ENCODE measurements at regions not wholly inside any gene's neighbourhood (a gene's known extent, or its start where the extent isn't known, plus 50 kb on each side); places are given as distances from the start of the nearest gene placed in this dataset.
A peak's percentile ranks its signal among the peaks of the same experiment; 100 is the strongest.
"Not testable (repeated sequence)": the region's sequence is repeated elsewhere in the genome, so short reads cannot be mapped to it uniquely, and the experiment has no call there.

DNA sequence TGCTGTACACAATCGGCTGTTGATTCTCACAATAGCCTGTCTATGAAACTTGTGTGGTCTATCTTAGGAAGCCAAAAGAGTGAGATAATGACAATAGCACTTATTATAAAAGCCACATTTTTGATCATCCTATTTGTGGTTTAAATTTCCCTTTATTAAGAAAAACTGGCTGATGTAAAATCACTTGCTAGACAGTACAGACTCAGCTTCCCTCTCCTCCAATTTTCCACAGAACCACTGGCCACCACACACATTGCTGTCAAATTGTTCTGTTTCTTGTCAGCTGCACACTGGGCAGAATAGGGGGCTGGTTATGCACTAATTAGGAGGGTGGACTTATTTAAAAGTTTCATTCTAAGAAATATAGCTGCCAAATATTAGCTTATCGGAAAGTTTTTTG lies 425.9 kb downstream of the EPHA3 start:
- DNase-seq (no peak), ATAC-seq (no peak)
- intact Hi-C loops (cut with DNase I) = no loop called here

DNA sequence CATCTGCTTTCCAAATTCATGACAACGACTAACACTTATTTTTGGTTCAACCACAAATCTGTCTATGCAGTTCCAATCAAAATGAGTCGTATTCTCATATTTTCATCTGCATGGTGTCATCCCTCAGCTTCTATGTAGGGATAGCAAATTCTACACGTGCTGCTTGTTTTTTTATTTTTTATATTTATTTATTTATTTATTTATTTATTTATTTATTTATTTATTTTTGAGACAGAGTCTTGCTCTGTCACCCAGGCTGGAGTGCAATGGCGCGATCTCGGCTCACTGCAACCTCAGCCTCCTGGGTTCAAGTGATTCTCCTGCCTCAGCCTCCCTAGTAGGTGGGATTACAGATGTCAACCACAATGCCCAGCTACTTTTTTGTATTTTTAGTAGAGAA lies 447.2 kb downstream of the EPHA3 start:
- intact Hi-C loops (cut with DNase I); ATAC-seq; DNase-seq: not testable (repeated sequence)

DNA sequence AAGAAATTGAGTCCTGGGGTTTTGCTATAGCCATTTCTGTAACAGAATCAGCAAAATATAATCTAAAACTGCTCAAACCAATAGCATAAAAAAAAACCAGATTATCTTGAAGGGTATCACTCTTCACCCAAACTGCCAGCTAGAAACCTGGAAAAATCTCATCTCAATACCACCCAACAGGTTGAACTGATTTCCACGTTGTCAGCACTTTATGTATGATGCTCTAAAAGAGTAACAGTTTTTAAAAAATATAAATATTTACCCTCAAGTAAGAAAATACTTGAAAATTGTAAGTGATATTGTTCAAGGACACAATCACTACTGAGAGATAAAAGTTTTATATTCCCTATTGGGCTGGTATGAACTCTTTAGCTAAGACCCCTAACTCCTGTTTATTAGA lies 451.3 kb downstream of the EPHA3 start:
- no peak for DNase-seq
- intact Hi-C loops (cut with DNase I) = no loop called here
- no peak for ATAC-seq

GRCh38 chr3:89560568-89560967 lies 453.1 kb downstream of the EPHA3 start:
- ATAC-seq (no peak), DNase-seq (no peak)
- intact Hi-C loops (cut with DNase I) = no loop called here

DNA sequence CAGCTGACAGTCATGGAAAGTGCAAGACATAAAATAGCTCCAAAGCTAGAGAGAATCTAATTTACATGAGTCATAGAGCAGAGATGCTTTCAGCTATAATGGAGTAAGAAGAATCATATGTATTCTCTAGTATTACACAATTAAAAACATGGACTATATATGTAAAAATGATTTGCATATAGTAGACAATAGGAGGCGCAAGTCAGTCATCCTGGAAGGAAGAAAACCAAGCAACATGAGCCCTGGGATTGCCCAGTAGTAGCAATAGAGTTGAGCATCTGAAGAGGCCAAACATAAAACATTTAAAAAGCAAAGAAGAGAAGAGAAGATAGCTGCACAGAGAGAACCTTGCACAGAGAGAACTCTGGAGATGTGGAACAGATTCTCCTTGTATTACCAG lies 455.0 kb downstream of the EPHA3 start:
- ATAC-seq = no peak
- no peak for DNase-seq
- intact Hi-C loops (cut with DNase I) = no loop called here

DNA sequence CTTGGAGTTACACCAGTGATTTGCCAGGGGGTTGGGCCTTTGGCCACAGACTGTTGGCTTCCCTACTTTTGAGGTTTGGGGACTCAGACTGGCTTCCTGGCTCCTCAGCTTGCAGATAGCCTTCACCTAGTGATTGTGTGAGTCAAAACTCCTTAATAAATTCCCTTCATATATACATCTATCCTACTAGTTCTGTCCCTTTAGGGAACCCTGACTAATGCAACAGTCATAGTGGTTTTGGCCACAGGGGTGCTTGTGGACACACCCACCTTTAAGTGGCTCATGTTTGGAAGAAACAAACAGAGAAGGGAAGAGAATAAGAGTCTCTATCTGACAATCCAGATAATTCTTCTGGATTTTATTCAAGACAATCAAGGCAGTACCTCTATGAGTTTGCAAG lies 457.7 kb downstream of the EPHA3 start:
- no peak for DNase-seq
- ATAC-seq = no peak
- intact Hi-C loops (cut with DNase I) = no loop called here

GRCh38 chr3:89570465-89570864 lies 463.0 kb downstream of the EPHA3 start:
- DNase-seq (no peak), ATAC-seq (no peak)
- intact Hi-C loops (cut with DNase I) = no loop called here

GRCh38 chr3:89571298-89571697 lies 463.9 kb downstream of the EPHA3 start:
- DNase-seq = peak; percentile 22
- intact Hi-C loops (cut with DNase I) = no loop called here
- peak; percentile 83 to 94 for ATAC-seq

DNA sequence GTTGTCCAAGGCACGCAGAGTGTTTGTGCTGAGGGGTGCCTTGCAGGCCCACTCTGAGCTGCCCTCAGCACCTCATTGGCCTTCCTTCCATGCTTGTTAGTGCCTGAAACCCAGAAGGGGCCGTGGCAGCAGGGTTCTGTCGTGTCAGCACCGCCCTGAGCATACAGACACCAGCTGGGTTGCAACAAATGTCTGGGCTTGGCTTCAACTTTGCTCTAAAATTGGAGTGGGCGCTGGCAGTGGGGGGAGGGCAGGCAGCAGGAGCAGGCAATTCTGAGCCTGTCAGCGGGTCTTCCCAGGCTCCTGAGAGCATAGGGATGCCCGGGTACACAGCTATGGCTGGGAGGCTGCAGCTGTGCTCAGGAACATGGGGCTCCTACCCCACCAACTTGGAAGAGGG lies 464.3 kb downstream of the EPHA3 start:
- peak; percentile 32 for DNase-seq
- intact Hi-C loops (cut with DNase I) = no loop called here
- peak; percentile 90 to 94 for ATAC-seq

DNA sequence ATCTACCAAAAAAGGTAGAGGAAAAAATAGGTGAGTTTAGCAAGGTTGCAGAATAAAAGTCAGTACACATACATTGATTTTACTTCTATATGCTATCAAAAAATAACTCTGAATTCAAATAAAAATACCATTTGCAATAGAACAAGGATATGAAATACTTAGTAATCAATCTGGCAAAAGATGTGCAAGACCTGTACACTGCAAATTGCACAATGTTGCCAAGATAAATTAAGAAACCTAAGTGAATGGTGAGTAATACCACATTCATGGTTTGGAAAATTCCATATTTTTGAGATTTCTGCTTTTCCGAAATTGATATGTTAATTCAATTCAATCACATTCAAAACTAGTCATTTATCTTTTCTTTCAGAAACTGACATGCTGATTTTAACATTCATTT lies 464.8 kb downstream of the EPHA3 start:
- no peak for DNase-seq
- ATAC-seq = peak in 1 of 2 donors; percentile 46
- intact Hi-C loops (cut with DNase I) = no loop called here

- intact Hi-C loops (cut with DNase I) = no loop called here
- ATAC-seq (no peak), DNase-seq (no peak)
These were observed 469.0 kb downstream of the EPHA3 start for GRCh38 chr3:89576417-89576816.

DNA sequence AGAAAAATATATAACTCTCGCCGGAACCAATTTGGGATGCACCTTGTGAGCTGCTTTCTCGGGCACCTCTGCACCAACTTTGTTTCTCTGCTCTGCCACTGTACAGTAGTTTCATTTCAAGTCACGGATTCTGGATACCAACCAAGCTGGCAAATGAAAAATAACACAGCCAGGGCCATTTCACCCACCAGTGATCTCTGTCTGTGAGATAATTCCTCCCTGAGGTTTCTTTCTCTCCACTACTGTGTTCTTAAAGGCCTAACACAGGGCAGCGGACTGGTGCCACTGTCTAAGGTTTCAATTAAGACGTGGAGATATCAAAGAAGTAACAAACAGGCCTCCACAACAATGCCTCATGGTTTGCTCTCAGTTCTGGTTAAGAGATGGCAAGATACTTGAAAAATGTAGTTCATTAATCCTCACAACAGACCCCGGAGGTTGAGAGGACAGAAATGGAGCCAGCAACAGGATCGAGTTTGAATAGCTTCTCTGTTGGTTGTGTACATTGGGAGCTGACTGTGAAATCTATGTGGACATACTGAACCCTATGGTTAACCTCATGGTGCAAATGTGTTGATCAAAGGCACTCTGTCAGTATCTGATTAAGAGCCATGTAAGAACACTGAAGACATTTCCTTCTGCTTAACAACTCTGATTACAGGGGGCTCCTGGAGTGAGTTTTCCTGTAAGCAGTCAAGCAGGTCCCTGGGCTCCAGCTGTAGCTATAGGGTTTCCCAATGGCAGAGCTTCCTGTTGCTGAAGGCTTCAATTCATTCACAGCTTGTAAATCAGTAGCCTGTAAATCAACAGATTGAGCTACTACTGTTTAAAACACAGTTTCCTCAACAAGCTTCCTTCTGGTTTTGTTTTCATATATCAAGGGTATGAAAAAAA lies 470.5 kb downstream of the EPHA3 start:
- intact Hi-C loops (cut with DNase I) = no loop called here
- no peak for ATAC-seq

GRCh38 chr3:89580859-89581258 lies 473.4 kb downstream of the EPHA3 start:
- no peak for DNase-seq
- intact Hi-C loops (cut with DNase I) = no loop called here
- ATAC-seq = no peak

More for the DNA sequence above, 470.5 kb downstream of the EPHA3 start:
- DNase-seq = no peak

DNA sequence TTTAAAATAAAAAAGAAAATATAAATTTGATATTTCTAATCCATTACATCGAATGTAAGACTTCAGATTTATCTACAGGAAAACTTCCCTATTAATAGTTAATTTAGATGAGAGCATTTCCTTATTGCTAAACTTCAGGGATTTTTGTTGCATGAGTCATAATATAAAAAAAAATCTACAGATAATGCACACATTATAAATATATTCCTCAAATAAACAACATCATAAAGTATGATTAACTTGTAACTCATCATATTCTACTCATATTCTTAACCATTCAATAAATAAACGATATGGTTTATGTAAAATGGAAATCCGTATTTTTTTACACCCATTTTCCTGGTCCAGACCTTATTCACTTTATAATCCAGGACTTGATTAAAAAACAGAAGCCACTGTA lies 477.0 kb downstream of the EPHA3 start:
- DNase-seq (no peak), ATAC-seq (no peak)
- intact Hi-C loops (cut with DNase I) = no loop called here

- intact Hi-C loops (cut with DNase I) = no loop called here
- no peak for ATAC-seq
- no peak for DNase-seq
These were observed 478.8 kb downstream of the EPHA3 start for GRCh38 chr3:89586256-89586655.

DNA sequence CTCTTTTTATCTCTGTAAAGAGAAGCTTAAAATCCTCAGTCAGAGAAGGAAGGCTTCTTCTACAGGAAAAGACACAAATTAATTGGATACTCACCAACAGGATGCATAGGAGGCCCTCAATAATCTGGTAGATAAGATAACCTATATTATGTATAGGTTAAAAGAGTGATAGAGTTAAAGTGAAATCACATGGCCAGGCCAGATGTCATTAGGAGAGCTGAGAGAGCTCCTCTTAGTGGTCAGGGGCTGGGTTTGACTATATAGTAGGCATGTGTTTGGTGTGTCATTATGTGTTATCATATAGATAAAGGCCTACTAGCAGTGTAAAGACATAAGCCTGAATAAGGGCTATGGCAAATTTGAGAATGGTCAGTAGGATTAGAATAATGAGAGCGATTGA lies 479.3 kb downstream of the EPHA3 start:
- intact Hi-C loops (cut with DNase I) = no loop called here
- no peak for ATAC-seq
- no peak for DNase-seq

GRCh38 chr3:89606151-89606550 lies 498.7 kb downstream of the EPHA3 start:
- DNase-seq (no peak), ATAC-seq (no peak)
- intact Hi-C loops (cut with DNase I) = no loop called here

- ATAC-seq (no peak), DNase-seq (no peak)
- intact Hi-C loops (cut with DNase I) = no loop called here
These were observed 504.6 kb downstream of the EPHA3 start for GRCh38 chr3:89612027-89612426.

DNA sequence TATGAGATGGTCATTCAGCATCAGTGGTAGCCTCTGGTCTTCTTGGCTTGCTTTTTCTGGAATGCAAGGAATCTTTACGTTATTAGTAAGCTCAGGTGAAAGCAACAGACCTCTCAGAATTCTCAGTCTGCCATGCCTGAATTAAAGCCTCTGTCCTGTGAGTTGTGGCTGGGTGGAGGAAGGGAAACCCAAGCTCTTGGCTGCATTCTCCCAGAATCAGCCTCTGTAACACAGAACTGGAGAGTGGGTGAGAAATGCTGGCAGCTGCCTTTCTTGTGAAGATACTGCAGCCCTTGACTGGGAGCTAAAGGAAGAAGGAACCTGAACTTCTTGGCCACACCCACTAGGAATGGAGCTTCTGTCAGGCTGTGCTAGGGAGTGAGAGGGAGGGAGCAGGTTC lies 505.8 kb downstream of the EPHA3 start:
- DNase-seq (no peak), ATAC-seq (no peak)
- intact Hi-C loops (cut with DNase I) = no loop called here

GRCh38 chr3:89617706-89618105 lies 510.3 kb downstream of the EPHA3 start:
- ATAC-seq = no peak

DNA sequence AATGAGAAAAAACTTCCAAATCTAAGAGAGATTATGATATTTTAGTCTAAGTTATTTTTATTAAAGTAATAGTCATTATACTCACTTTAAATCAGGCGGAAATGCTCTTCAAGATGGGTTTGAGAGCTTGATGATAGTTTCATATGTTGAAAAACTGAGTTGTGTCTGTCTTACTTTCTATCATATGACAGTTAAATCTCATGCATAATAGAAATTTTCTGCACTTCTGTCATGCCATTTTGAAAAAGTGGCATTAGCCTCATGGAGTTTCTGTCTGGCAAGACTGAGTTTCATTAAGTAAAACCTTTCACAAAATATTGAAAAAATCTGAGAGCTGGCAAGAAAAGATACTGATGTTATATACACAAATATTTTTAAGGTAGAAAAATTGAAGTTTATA lies 511.8 kb downstream of the EPHA3 start:
- ATAC-seq (no peak), DNase-seq (no peak)
- intact Hi-C loops (cut with DNase I) = no loop called here

More at GRCh38 chr3:89617706-89618105, 510.3 kb downstream of the EPHA3 start:
- intact Hi-C loops (cut with DNase I) = no loop called here
- no peak for DNase-seq

All from left cardiac atrium (tissue), 4 donors.